Ishikawa (cell line): ENCODE measurements at regions not wholly inside any gene's neighbourhood (a gene's known extent, or its start where the extent isn't known, plus 50 kb on each side); places are given as distances from the start of the nearest gene placed in this dataset.

ENCODE experiments used
- CEBPB ChIP-seq: IDR thresholded peaks from 2 replicates; pipeline ENCODE4 v1.6.1; 2012
- CREB1 ChIP-seq: IDR thresholded peaks from 2 replicates; pipeline ENCODE4 v1.6.1; 2012; ENCODE audit warnings: low read depth
- FOXM1 ChIP-seq: IDR thresholded peaks from 2 replicates; pipeline ENCODE4 v1.6.1; 2012; ENCODE audit warnings: low read depth, borderline replicate concordance
- TAF1 ChIP-seq: IDR thresholded peaks from 2 replicates; pipeline ENCODE4 v1.6.1; 2012; ENCODE audit warnings: low read depth, mild to moderate bottlenecking
- TCF12 ChIP-seq: IDR thresholded peaks from 2 replicates; pipeline ENCODE4 v1.6.1; 2012; ENCODE audit warnings: low read depth
- TEAD4 ChIP-seq: IDR thresholded peaks from 2 replicates; pipeline ENCODE4 v1.6.1; 2012

DNA sequence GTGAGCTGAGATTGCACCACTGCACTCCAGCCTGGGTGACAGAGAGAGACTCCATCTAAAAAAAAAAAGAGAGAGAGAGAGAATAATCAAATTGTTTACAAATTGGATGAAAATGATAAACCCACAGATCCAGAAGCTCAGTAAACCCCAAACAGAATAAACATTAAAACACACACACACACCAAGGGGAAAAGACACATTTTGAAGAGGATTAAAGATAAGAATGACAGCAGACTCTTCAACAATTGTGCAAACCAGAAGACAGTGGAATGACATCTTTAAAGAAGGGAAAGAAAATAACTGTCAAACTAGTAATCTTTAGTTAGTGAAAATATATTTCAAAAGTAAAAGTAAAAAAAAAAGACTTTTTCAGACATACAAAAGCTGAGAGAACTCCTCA is 64.4 kb upstream of the RPL38 start:
- TF ChIP-seq CEBPB, result no peak
- TF ChIP-seq CREB1, result no peak
- no peak for TF ChIP-seq TCF12
- no peak for TF ChIP-seq TAF1
- no peak for TF ChIP-seq TEAD4
- no peak for TF ChIP-seq FOXM1
